GM12874 (cell line): ENCODE measurements at regions not wholly inside any gene's neighbourhood (a gene's known extent, or its start where the extent isn't known, plus 50 kb on each side); places are given as distances from the start of the nearest gene placed in this dataset.

ENCODE experiments used
- CTCF ChIP-seq: IDR thresholded peaks from 2 replicates; pipeline ENCODE4 v1.5.1; 2011; ENCODE audit warnings: low read depth, mild to moderate bottlenecking, control low read depth, low read length, moderate library complexity; ENCODE audit not compliant: insufficient read depth

- TF ChIP-seq CTCF: no peak
Observed at GRCh38 chr15:39338251-39338650, 242.6 kb upstream of the THBS1 start.

- TF ChIP-seq CTCF: no peak
Observed at GRCh38 chr15:39340903-39341645, 239.8 kb upstream of the THBS1 start.

GRCh38 chr15:39344662-39345141 is 236.2 kb upstream of the THBS1 start:
- no peak for TF ChIP-seq CTCF

GRCh38 chr15:39345176-39345575 is 235.7 kb upstream of the THBS1 start:
- no peak for TF ChIP-seq CTCF

GRCh38 chr15:39347453-39347852 is 233.4 kb upstream of the THBS1 start:
- no peak for TF ChIP-seq CTCF

- TF ChIP-seq CTCF: no peak
Observed at GRCh38 chr15:39350785-39351184, 230.1 kb upstream of the THBS1 start.

- no peak for TF ChIP-seq CTCF
Observed at GRCh38 chr15:39354189-39354588, 226.7 kb upstream of the THBS1 start.
